ENCODE measurements at regions not wholly inside any gene's neighbourhood (a gene's known extent, or its start where the extent isn't known, plus 50 kb on each side); places are given as distances from the start of the nearest gene placed in this dataset.

- no peak overlapping the region for H3K4me3 ChIP-seq
- no peaks in the 10 kb centered on the region for H3K36me3 ChIP-seq
- no peaks in the 10 kb centered on the region for H3K4me1 ChIP-seq
- no peak for TF ChIP-seq POLR2A (IDR thresholded peaks at IDR 0.05)
- no peak for TF ChIP-seq POLR2AphosphoS5 (IDR thresholded peaks at IDR 0.05)
- TF ChIP-seq CTCF (IDR thresholded peaks at IDR 0.05), result no peak
- TF ChIP-seq EP300 (IDR thresholded peaks at IDR 0.05), result no peak
- H3K9me3 ChIP-seq, result no peaks in the 10 kb centered on the region
- DNase-seq, result no peak
- ATAC-seq (ENCODE audit: low FRiP score in 2 of 2), result no peak
- no peak overlapping the region for H3K27ac ChIP-seq
- no peaks in the 10 kb centered on the region for H3K27me3 ChIP-seq
Measured at GRCh38 chr9:24961762-24962161, 416.1 kb upstream of the IZUMO3 start.

- no peak for ATAC-seq (ENCODE audit: low FRiP score in 2 of 2)
- no peak for DNase-seq
- no peaks in the 10 kb centered on the region for H3K4me1 ChIP-seq
- 91 to 92% methylated on average over 1 of the region's 1 CpG for WGBS, 2 donors
- H3K36me3 ChIP-seq, result no peaks in the 10 kb centered on the region
- no peaks in the 10 kb centered on the region for H3K27me3 ChIP-seq
- H3K27ac ChIP-seq, result no peak overlapping the region
- no peaks in the 10 kb centered on the region for H3K9me3 ChIP-seq
- no peak for TF ChIP-seq POLR2AphosphoS5 (IDR thresholded peaks at IDR 0.05)
- H3K4me3 ChIP-seq, result no peak overlapping the region
Measured at GRCh38 chr9:24953070-24953469, 407.4 kb upstream of the IZUMO3 start.

- ATAC-seq (ENCODE audit: low FRiP score in 2 of 2) (no peak), DNase-seq (no peak)
- Histone ChIP-seq H3K27ac (no peak overlapping the region), H3K4me1 (no peaks in the 10 kb centered on the region), H3K4me3 (no peak overlapping the region), H3K9me3 (no peaks in the 10 kb centered on the region), H3K36me3 (no peaks in the 10 kb centered on the region), H3K27me3 (no peaks in the 10 kb centered on the region)
- no peak for TF ChIP-seq EP300 (IDR thresholded peaks at IDR 0.05)
- TF ChIP-seq POLR2AphosphoS5 (IDR thresholded peaks at IDR 0.05), result no peak
- no peak for TF ChIP-seq CTCF (IDR thresholded peaks at IDR 0.05)
- TF ChIP-seq POLR2A (IDR thresholded peaks at IDR 0.05), result no peak
- WGBS, 2 donors, result 71 to 72% methylated on average over 5 of the region's 5 CpGs
Measured at GRCh38 chr9:24939109-24939850, 393.6 kb upstream of the IZUMO3 start.

GRCh38 chr9:24936117-24936516 is 390.4 kb upstream of the IZUMO3 start:
- 71 to 82% methylated on average over 3 of the region's 3 CpGs for WGBS, 2 donors
- ATAC-seq (ENCODE audit: low FRiP score in 2 of 2) (no peak), DNase-seq (no peak)
- TF ChIP-seq EP300 (IDR thresholded peaks at IDR 0.05), result no peak
- TF ChIP-seq POLR2A (IDR thresholded peaks at IDR 0.05), result no peak
- no peak for TF ChIP-seq POLR2AphosphoS5 (IDR thresholded peaks at IDR 0.05)
- no peak for TF ChIP-seq CTCF (IDR thresholded peaks at IDR 0.05)
- Histone ChIP-seq H3K27ac (no peak overlapping the region), H3K4me3 (no peak overlapping the region), H3K4me1 (no peaks in the 10 kb centered on the region), H3K9me3 (no peaks in the 10 kb centered on the region), H3K36me3 (no peaks in the 10 kb centered on the region), H3K27me3 (no peaks in the 10 kb centered on the region)

- Histone ChIP-seq H3K4me1 (no peaks in the 10 kb centered on the region), H3K9me3 (no peaks in the 10 kb centered on the region), H3K36me3 (no peaks in the 10 kb centered on the region), H3K27me3 (no peaks in the 10 kb centered on the region), H3K4me3 (no peak overlapping the region), H3K27ac (no peak overlapping the region)
- ATAC-seq (ENCODE audit: low FRiP score in 2 of 2) (no peak), DNase-seq (no peak)
- 76 to 86% methylated on average over 2 of the region's 2 CpGs for WGBS, 2 donors
- TF ChIP-seq POLR2AphosphoS5 (IDR thresholded peaks at IDR 0.05), result no peak
- TF ChIP-seq POLR2A (IDR thresholded peaks at IDR 0.05), result no peak
- TF ChIP-seq CTCF (IDR thresholded peaks at IDR 0.05), result no peak
- no peak for TF ChIP-seq EP300 (IDR thresholded peaks at IDR 0.05)
Measured at GRCh38 chr9:24932785-24933184, 387.1 kb upstream of the IZUMO3 start.
